ENCODE measurements at regions not wholly inside any gene's neighbourhood (a gene's known extent, or its start where the extent isn't known, plus 50 kb on each side); places are given as distances from the start of the nearest gene placed in this dataset.

GRCh38 chr9:31104249-31104648 lies 1280.2 kb upstream of the ACO1 start:
- TF ChIP-seq CTCF (IDR thresholded peaks at IDR 0.05; ENCODE audit: low read length) (no peak), EZH2 (IDR thresholded peaks at IDR 0.05; ENCODE audit: borderline replicate concordance, low read length) (no peak)
